Endometrial microvascular endothelial cells (primary cell): ENCODE measurements at regions not wholly inside any gene's neighbourhood (a gene's known extent, or its start where the extent isn't known, plus 50 kb on each side); places are given as distances from the start of the nearest gene placed in this dataset.
"Not testable (repeated sequence)": the region's sequence is repeated elsewhere in the genome, so short reads cannot be mapped to it uniquely, and the experiment has no call there.

ENCODE experiments used
- in situ Hi-C: cut with HindIII; loops from 2 replicates; pipeline ENCODE4 v1.10.0; 2017; ENCODE audit warnings: low sequenced_read_pairs, low pct_unique_long_range_greater_than_20kb; ENCODE audit errors: inconsistent ontology term

- in situ Hi-C loops: loop anchor here (25.0 kb wide), 1 partner anchor 1854 kb away; no protein-coding TSS in a partner anchor
Observed at GRCh38 chr17:53032861-53033271, 789.9 kb upstream of the KIF2B start.

GRCh38 chr17:53017227-53017626 is 805.5 kb upstream of the KIF2B start:
- in situ Hi-C loops: no loop called here

GRCh38 chr17:53016085-53016484 is 806.6 kb upstream of the KIF2B start:
- in situ Hi-C loops: no loop called here

- in situ Hi-C loops: no loop called here
Observed at GRCh38 chr17:53012364-53012763, 810.4 kb upstream of the KIF2B start.

- in situ Hi-C loops: no loop called here
Observed at GRCh38 chr17:53006006-53006405, 816.7 kb upstream of the KIF2B start.

- in situ Hi-C loops: no loop called here
Observed at GRCh38 chr17:53004902-53005301, 817.8 kb upstream of the KIF2B start.

- in situ Hi-C loops: no loop called here
Observed at GRCh38 chr17:52995881-52996280, 826.8 kb upstream of the KIF2B start.

GRCh38 chr17:52995147-52995546 is 827.6 kb upstream of the KIF2B start:
- in situ Hi-C loops: no loop called here

- in situ Hi-C loops: no loop called here
Observed at GRCh38 chr17:52986056-52986662, 827.6 kb upstream of the CA10 start.

- in situ Hi-C loops: no loop called here
Observed at GRCh38 chr17:52982331-52982730, 823.8 kb upstream of the CA10 start.

GRCh38 chr17:52979921-52980320 is 821.4 kb upstream of the CA10 start:
- in situ Hi-C loops: no loop called here

- in situ Hi-C loops: no loop called here
Observed at GRCh38 chr17:52965856-52966255, 807.3 kb upstream of the CA10 start.

GRCh38 chr17:52961751-52962150 is 803.2 kb upstream of the CA10 start:
- in situ Hi-C loops: not testable (repeated sequence)

- in situ Hi-C loops: no loop called here
Observed at GRCh38 chr17:52957411-52957810, 798.9 kb upstream of the CA10 start.

- in situ Hi-C loops: no loop called here
Observed at GRCh38 chr17:52947418-52947817, 788.9 kb upstream of the CA10 start.

- in situ Hi-C loops: no loop called here
Observed at GRCh38 chr17:52938623-52939230, 780.2 kb upstream of the CA10 start.

- in situ Hi-C loops: no loop called here
Observed at GRCh38 chr17:52930581-52930980, 772.1 kb upstream of the CA10 start.

GRCh38 chr17:52930145-52930544 is 771.6 kb upstream of the CA10 start:
- in situ Hi-C loops: no loop called here

GRCh38 chr17:52923658-52924057 is 765.1 kb upstream of the CA10 start:
- in situ Hi-C loops: no loop called here

GRCh38 chr17:52899235-52899634 is 740.7 kb upstream of the CA10 start:
- in situ Hi-C loops: no loop called here

- in situ Hi-C loops: no loop called here
Observed at GRCh38 chr17:52895272-52895671, 736.8 kb upstream of the CA10 start.
